Gastrocnemius medialis (tissue), 4 donors: ENCODE measurements at regions not wholly inside any gene's neighbourhood (a gene's known extent, or its start where the extent isn't known, plus 50 kb on each side); places are given as distances from the start of the nearest gene placed in this dataset.

Experiments used
- CTCF ChIP-seq, 5 experiments: fragments of 450-650 bp in 3 of 5; fragments of 200-600 bp in 2 of 5; sonication (generic) in 2 of 5; IDR thresholded peaks in 4 of 5; conservative IDR thresholded peaks in 1 of 5; 1 replicate in 4 of 5; 2 replicates in 1 of 5; pipeline ENCODE4 v1.5.1; 2016 to 2019; ENCODE audit warnings: antibody characterized with exemption in 5 of 5, mild to moderate bottlenecking in 3 of 5, moderate library complexity in 3 of 5
- POLR2A ChIP-seq, 2 donors: fragments of 450-650 bp; IDR thresholded peaks; one replicate each; pipeline ENCODE4 v1.6.1; 2017; ENCODE audit warnings: antibody characterized with exemption in 2 of 2, mild to moderate bottlenecking in 2 of 2, moderate library complexity in 2 of 2

GRCh38 chr10:57221674-57222073 lies 860.6 kb upstream of the ZWINT start:
- TF ChIP-seq CTCF (IDR thresholded peaks at IDR 0.05 in 4 of 5, conservative IDR thresholded peaks at IDR 0.05 in 1 of 5) (no peak), POLR2A (IDR thresholded peaks at IDR 0.05) (no peak)
